ENCODE measurements at regions not wholly inside any gene's neighbourhood (a gene's known extent, or its start where the extent isn't known, plus 50 kb on each side); places are given as distances from the start of the nearest gene placed in this dataset.

DNA sequence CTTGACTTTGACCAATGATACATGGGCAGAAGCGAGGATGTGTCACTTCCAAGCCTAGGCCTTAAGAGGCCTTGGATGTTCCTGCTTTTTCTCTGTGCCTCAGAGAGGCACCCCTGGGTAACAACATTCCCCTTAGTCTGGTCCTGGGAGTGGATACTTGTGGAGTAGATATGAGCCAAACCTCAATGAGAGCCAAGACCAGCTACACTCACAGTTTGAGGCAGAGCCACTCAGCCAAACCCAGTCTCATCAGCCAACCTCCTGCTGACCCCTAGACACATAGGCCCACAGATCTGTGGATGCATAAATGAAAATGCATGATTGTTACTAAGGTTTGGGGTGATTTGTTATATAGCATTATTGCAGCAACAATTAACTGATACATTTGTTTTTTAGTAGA is 114.2 kb downstream of the ZNF621 start:
- no peaks in the 10 kb centered on the region for H3K27me3 ChIP-seq (ENCODE audit: control insufficient read depth in 1 of 2, insufficient read depth in 2 of 2, low read length in 2 of 2)
- no peaks in the 10 kb centered on the region for H3K9me3 ChIP-seq (ENCODE audit: control insufficient read depth in 1 of 2, low read length in 2 of 2)
- no peaks in the 10 kb centered on the region for H3K36me3 ChIP-seq (ENCODE audit: control insufficient read depth in 1 of 2, insufficient read depth in 2 of 2, low read length in 2 of 2)
- H3K4me1 ChIP-seq (ENCODE audit: control insufficient read depth in 1 of 2, insufficient read depth in 2 of 2, low read length in 2 of 2), result no peaks in the 10 kb centered on the region
- no peak overlapping the region for H3K4me3 ChIP-seq (ENCODE audit: low read depth in 1 of 2, low read length in 2 of 2)
- no peak overlapping the region for H3K9ac ChIP-seq (ENCODE audit: low read depth in 1 of 2, low read length in 2 of 2)
- H3K27ac ChIP-seq (ENCODE audit: low read depth, low read length), result no peak overlapping the region

GRCh38 chr3:40642812-40643211 is 118.1 kb downstream of the ZNF621 start:
- H3K27me3 ChIP-seq (ENCODE audit: control insufficient read depth in 1 of 2, insufficient read depth in 2 of 2, low read length in 2 of 2), result no peaks in the 10 kb centered on the region
- no peak overlapping the region for H3K4me3 ChIP-seq (ENCODE audit: low read depth in 1 of 2, low read length in 2 of 2)

DNA sequence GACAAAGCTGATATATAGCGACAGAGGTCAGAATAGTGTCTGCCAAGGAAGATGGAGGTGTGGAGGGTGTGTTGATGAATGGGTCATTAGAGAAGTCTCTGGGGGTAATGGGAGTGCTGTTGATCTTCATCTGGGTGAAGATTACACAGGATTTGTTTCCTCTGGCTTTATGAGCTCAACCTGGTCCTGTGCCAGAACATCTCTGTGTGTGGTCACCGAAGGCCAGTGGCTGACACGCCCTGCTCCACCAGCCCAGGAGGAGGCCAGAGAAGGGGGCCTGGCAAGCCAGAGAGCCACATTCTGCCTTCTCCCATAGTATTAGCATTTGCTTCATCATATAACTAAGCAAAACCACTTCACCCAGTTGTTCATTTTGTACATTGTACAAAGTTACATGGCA is 121.1 kb downstream of the ZNF621 start:
- no peaks in the 10 kb centered on the region for H3K27me3 ChIP-seq (ENCODE audit: control insufficient read depth in 1 of 2, insufficient read depth in 2 of 2, low read length in 2 of 2)
- H3K36me3 ChIP-seq (ENCODE audit: control insufficient read depth in 1 of 2, insufficient read depth in 2 of 2, low read length in 2 of 2), result no peaks in the 10 kb centered on the region
- no peak overlapping the region for H3K9ac ChIP-seq (ENCODE audit: low read depth in 1 of 2, low read length in 2 of 2)
- no peaks in the 10 kb centered on the region for H3K4me1 ChIP-seq (ENCODE audit: control insufficient read depth in 1 of 2, insufficient read depth in 2 of 2, low read length in 2 of 2)
- no peak overlapping the region for H3K27ac ChIP-seq (ENCODE audit: low read depth, low read length)
- no peak overlapping the region for H3K4me3 ChIP-seq (ENCODE audit: low read depth in 1 of 2, low read length in 2 of 2)
- no peaks in the 10 kb centered on the region for H3K9me3 ChIP-seq (ENCODE audit: control insufficient read depth in 1 of 2, low read length in 2 of 2)

More at GRCh38 chr3:40642812-40643211, 118.1 kb downstream of the ZNF621 start:
- Histone ChIP-seq H3K4me1 (ENCODE audit: control insufficient read depth in 1 of 2, insufficient read depth in 2 of 2, low read length in 2 of 2) (no peaks in the 10 kb centered on the region), H3K9me3 (ENCODE audit: control insufficient read depth in 1 of 2, low read length in 2 of 2) (no peaks in the 10 kb centered on the region), H3K9ac (ENCODE audit: low read depth in 1 of 2, low read length in 2 of 2) (no peak overlapping the region), H3K27ac (ENCODE audit: low read depth, low read length) (no peak overlapping the region), H3K36me3 (ENCODE audit: control insufficient read depth in 1 of 2, insufficient read depth in 2 of 2, low read length in 2 of 2) (no peaks in the 10 kb centered on the region)

- H3K27ac ChIP-seq (ENCODE audit: low read depth, low read length), result no peak overlapping the region
- H3K4me3 ChIP-seq (ENCODE audit: low read depth in 1 of 2, low read length in 2 of 2), result no peak overlapping the region
- H3K4me1 ChIP-seq (ENCODE audit: control insufficient read depth in 1 of 2, insufficient read depth in 2 of 2, low read length in 2 of 2), result no peaks in the 10 kb centered on the region
- no peaks in the 10 kb centered on the region for H3K9me3 ChIP-seq (ENCODE audit: control insufficient read depth in 1 of 2, low read length in 2 of 2)
- H3K9ac ChIP-seq (ENCODE audit: low read depth in 1 of 2, low read length in 2 of 2), result no peak overlapping the region
- no peaks in the 10 kb centered on the region for H3K27me3 ChIP-seq (ENCODE audit: control insufficient read depth in 1 of 2, insufficient read depth in 2 of 2, low read length in 2 of 2)
- H3K36me3 ChIP-seq (ENCODE audit: control insufficient read depth in 1 of 2, insufficient read depth in 2 of 2, low read length in 2 of 2), result no peaks in the 10 kb centered on the region
These were observed 124.6 kb downstream of the ZNF621 start for GRCh38 chr3:40649346-40649745.

DNA sequence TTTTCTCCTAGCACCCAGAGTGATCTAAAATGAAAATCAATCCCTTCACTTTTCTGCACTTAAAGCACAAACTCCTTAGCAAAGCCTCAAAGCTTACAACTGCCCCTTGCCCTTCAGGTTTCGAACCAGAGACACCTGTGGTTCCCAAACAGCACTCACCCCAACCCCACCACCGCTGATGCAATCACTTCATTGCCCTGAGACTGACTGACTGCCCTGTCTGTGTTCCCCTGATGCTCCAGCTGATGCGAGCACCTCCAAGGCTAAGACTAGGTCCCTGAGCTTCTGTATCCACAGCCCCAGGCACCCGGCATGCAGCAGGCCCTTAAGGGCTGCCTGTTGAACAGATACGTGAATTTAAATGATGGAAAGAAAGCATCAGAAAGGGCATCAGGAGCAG is 127.3 kb downstream of the ZNF621 start:
- no peak overlapping the region for H3K4me3 ChIP-seq (ENCODE audit: low read depth in 1 of 2, low read length in 2 of 2)
- no peaks in the 10 kb centered on the region for H3K9me3 ChIP-seq (ENCODE audit: control insufficient read depth in 1 of 2, low read length in 2 of 2)
- H3K36me3 ChIP-seq (ENCODE audit: control insufficient read depth in 1 of 2, insufficient read depth in 2 of 2, low read length in 2 of 2), result no peaks in the 10 kb centered on the region
- H3K4me1 ChIP-seq (ENCODE audit: control insufficient read depth in 1 of 2, insufficient read depth in 2 of 2, low read length in 2 of 2), result no peaks in the 10 kb centered on the region
- no peak overlapping the region for H3K9ac ChIP-seq (ENCODE audit: low read depth in 1 of 2, low read length in 2 of 2)
- no peaks in the 10 kb centered on the region for H3K27me3 ChIP-seq (ENCODE audit: control insufficient read depth in 1 of 2, insufficient read depth in 2 of 2, low read length in 2 of 2)
- no peak overlapping the region for H3K27ac ChIP-seq (ENCODE audit: low read depth, low read length)

- Histone ChIP-seq H3K27me3 (ENCODE audit: control insufficient read depth in 1 of 2, insufficient read depth in 2 of 2, low read length in 2 of 2) (no peaks in the 10 kb centered on the region), H3K9me3 (ENCODE audit: control insufficient read depth in 1 of 2, low read length in 2 of 2) (no peaks in the 10 kb centered on the region), H3K4me1 (ENCODE audit: control insufficient read depth in 1 of 2, insufficient read depth in 2 of 2, low read length in 2 of 2) (no peaks in the 10 kb centered on the region), H3K27ac (ENCODE audit: low read depth, low read length) (no peak overlapping the region), H3K9ac (ENCODE audit: low read depth in 1 of 2, low read length in 2 of 2) (no peak overlapping the region), H3K4me3 (ENCODE audit: low read depth in 1 of 2, low read length in 2 of 2) (no peak overlapping the region), H3K36me3 (ENCODE audit: control insufficient read depth in 1 of 2, insufficient read depth in 2 of 2, low read length in 2 of 2) (no peaks in the 10 kb centered on the region)
These were observed 128.2 kb downstream of the ZNF621 start for GRCh38 chr3:40653001-40653400.

DNA sequence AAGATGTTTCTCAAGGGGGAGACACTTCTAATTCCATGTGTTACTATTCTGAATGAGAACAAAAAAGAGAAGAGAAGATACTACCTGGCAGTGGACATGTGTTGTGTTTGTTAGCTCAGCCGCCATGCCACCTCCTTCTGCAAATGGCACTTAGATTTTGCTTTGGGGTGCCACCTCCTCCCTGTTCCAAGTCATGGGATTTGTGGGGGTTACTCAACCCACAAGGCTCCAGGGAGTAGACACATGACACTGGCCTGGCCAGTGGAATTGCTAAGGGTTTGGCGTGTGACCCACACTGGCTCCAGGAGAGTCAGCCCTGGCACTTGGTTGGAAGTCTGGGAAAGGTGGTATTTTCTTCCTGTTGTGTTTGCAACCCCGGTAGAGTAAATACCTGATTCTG is 129.1 kb downstream of the ZNF621 start:
- Histone ChIP-seq H3K4me3 (ENCODE audit: low read depth in 1 of 2, low read length in 2 of 2) (no peak overlapping the region), H3K27ac (ENCODE audit: low read depth, low read length) (no peak overlapping the region), H3K9me3 (ENCODE audit: control insufficient read depth in 1 of 2, low read length in 2 of 2) (no peaks in the 10 kb centered on the region), H3K4me1 (ENCODE audit: control insufficient read depth in 1 of 2, insufficient read depth in 2 of 2, low read length in 2 of 2) (no peaks in the 10 kb centered on the region), H3K27me3 (ENCODE audit: control insufficient read depth in 1 of 2, insufficient read depth in 2 of 2, low read length in 2 of 2) (no peaks in the 10 kb centered on the region), H3K9ac (ENCODE audit: low read depth in 1 of 2, low read length in 2 of 2) (no peak overlapping the region), H3K36me3 (ENCODE audit: control insufficient read depth in 1 of 2, insufficient read depth in 2 of 2, low read length in 2 of 2) (no peaks in the 10 kb centered on the region)

DNA sequence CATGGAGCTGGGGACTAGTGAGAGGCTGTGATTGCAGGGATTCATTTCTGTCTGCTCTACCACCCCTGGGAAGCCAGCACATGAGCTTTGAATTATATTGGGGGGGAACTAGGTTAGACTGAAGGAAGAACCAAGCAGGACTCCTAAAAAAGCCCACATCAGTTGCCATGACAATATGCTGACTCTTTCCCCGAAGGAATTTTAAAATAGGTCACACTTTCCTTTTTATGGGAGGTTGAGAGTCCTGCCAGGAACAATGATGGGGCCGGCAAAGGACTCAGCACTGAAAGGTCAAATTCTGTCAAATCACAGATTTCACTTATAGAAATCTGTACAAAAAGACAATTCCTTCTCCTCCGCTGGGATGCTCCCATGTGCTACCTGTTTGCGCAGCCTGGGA is 130.8 kb downstream of the ZNF621 start:
- Histone ChIP-seq H3K27ac (ENCODE audit: low read depth, low read length) (no peak overlapping the region), H3K36me3 (ENCODE audit: control insufficient read depth in 1 of 2, insufficient read depth in 2 of 2, low read length in 2 of 2) (no peaks in the 10 kb centered on the region), H3K4me1 (ENCODE audit: control insufficient read depth in 1 of 2, insufficient read depth in 2 of 2, low read length in 2 of 2) (no peaks in the 10 kb centered on the region), H3K27me3 (ENCODE audit: control insufficient read depth in 1 of 2, insufficient read depth in 2 of 2, low read length in 2 of 2) (no peaks in the 10 kb centered on the region), H3K9me3 (ENCODE audit: control insufficient read depth in 1 of 2, low read length in 2 of 2) (no peaks in the 10 kb centered on the region), H3K9ac (ENCODE audit: low read depth in 1 of 2, low read length in 2 of 2) (no peak overlapping the region), H3K4me3 (ENCODE audit: low read depth in 1 of 2, low read length in 2 of 2) (no peak overlapping the region)

DNA sequence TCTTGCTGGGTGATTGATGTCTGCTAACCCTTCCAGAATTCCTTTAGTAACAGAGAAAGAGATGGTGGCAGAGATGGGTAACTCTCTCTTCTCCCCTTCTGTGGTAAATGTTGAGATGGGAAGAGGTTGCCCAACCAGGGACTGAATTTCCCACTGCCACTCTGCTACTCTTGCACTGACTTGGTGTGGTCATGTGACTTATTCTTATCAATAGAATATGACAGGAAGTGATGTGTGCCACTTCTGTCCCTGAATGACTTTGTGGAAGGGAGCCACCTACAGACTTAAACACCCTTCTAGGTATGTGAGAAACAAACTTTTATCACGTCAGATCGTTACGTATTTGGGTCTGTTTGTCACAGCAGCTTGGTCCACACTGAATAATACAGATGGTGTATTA is 132.9 kb downstream of the ZNF621 start:
- H3K4me1 ChIP-seq (ENCODE audit: control insufficient read depth in 1 of 2, insufficient read depth in 2 of 2, low read length in 2 of 2), result no peaks in the 10 kb centered on the region
- no peaks in the 10 kb centered on the region for H3K36me3 ChIP-seq (ENCODE audit: control insufficient read depth in 1 of 2, insufficient read depth in 2 of 2, low read length in 2 of 2)
- H3K9ac ChIP-seq (ENCODE audit: low read depth in 1 of 2, low read length in 2 of 2), result no peak overlapping the region
- no peaks in the 10 kb centered on the region for H3K9me3 ChIP-seq (ENCODE audit: control insufficient read depth in 1 of 2, low read length in 2 of 2)
- no peaks in the 10 kb centered on the region for H3K27me3 ChIP-seq (ENCODE audit: control insufficient read depth in 1 of 2, insufficient read depth in 2 of 2, low read length in 2 of 2)
- no peak overlapping the region for H3K27ac ChIP-seq (ENCODE audit: low read depth, low read length)
- no peak overlapping the region for H3K4me3 ChIP-seq (ENCODE audit: low read depth in 1 of 2, low read length in 2 of 2)

DNA sequence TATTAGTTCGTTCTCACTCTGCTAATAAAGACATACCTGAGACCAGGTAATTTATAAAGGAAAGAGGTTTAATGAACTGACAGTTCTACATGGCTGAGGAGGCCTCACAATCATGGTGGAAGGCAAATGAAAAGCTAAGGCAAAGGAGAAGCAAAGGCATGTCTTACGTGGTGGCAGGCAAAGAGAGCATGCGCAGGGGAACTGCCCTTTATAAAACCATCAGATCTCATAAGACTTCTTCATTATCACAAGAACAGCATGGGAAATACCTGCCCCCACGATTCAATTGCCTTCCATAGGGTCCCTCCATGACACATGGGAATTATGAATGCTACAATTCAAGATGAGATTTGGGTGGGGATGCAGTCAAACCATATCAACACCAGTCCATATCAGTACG is 133.5 kb downstream of the ZNF621 start:
- no peak overlapping the region for H3K27ac ChIP-seq (ENCODE audit: low read depth, low read length)
- H3K9me3 ChIP-seq (ENCODE audit: control insufficient read depth in 1 of 2, low read length in 2 of 2), result no peaks in the 10 kb centered on the region
- no peak overlapping the region for H3K9ac ChIP-seq (ENCODE audit: low read depth in 1 of 2, low read length in 2 of 2)
- no peaks in the 10 kb centered on the region for H3K4me1 ChIP-seq (ENCODE audit: control insufficient read depth in 1 of 2, insufficient read depth in 2 of 2, low read length in 2 of 2)
- H3K36me3 ChIP-seq (ENCODE audit: control insufficient read depth in 1 of 2, insufficient read depth in 2 of 2, low read length in 2 of 2), result no peaks in the 10 kb centered on the region
- no peaks in the 10 kb centered on the region for H3K27me3 ChIP-seq (ENCODE audit: control insufficient read depth in 1 of 2, insufficient read depth in 2 of 2, low read length in 2 of 2)
- H3K4me3 ChIP-seq (ENCODE audit: low read depth in 1 of 2, low read length in 2 of 2), result no peak overlapping the region

DNA sequence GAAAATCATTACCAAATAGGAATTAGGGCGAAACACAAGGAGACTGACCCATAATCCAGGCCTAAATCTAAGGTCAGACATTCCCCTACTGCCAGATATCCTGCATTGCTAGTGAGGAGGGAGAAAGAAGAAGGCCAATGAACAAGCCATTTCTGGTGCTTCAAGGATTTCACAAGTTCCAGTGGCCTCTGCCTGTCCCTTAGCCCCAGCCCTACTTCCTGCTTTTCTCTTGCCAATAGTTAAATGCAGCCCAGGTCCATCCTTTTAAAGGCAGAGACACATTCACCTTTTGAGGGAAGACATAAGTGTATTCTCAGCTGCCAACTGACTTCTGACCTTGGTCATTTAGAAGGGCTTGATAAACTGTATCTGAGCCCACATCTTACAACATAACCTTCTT is 135.8 kb downstream of the ZNF621 start:
- no peaks in the 10 kb centered on the region for H3K36me3 ChIP-seq (ENCODE audit: control insufficient read depth in 1 of 2, insufficient read depth in 2 of 2, low read length in 2 of 2)
- no peaks in the 10 kb centered on the region for H3K9me3 ChIP-seq (ENCODE audit: control insufficient read depth in 1 of 2, low read length in 2 of 2)
- no peak overlapping the region for H3K27ac ChIP-seq (ENCODE audit: low read depth, low read length)
- no peak overlapping the region for H3K9ac ChIP-seq (ENCODE audit: low read depth in 1 of 2, low read length in 2 of 2)
- H3K4me3 ChIP-seq (ENCODE audit: low read depth in 1 of 2, low read length in 2 of 2), result no peak overlapping the region
- no peaks in the 10 kb centered on the region for H3K27me3 ChIP-seq (ENCODE audit: control insufficient read depth in 1 of 2, insufficient read depth in 2 of 2, low read length in 2 of 2)
- H3K4me1 ChIP-seq (ENCODE audit: control insufficient read depth in 1 of 2, insufficient read depth in 2 of 2, low read length in 2 of 2), result no peaks in the 10 kb centered on the region
